Body of pancreas (tissue), 4 donors: ENCODE measurements at regions not wholly inside any gene's neighbourhood (a gene's known extent, or its start where the extent isn't known, plus 50 kb on each side); places are given as distances from the start of the nearest gene placed in this dataset.

ENCODE experiments used
- CTCF ChIP-seq, 7 experiments: fragments of 450-650 bp in 4 of 7; fragments of 200-600 bp in 3 of 7; sonication (generic) in 3 of 7; IDR thresholded peaks; one replicate each; pipeline ENCODE4 v1.5.1; 2016 to 2019; ENCODE audit warnings: antibody characterized with exemption in 7 of 7
- POLR2A ChIP-seq, 3 donors: fragments of 450-650 bp; IDR thresholded peaks; one replicate each; pipeline ENCODE4 v1.6.1; 2016; ENCODE audit warnings: antibody characterized with exemption in 3 of 3, mild to moderate bottlenecking in 2 of 3

GRCh38 chr3:86739244-86739643 is 251.7 kb downstream of the VGLL3 start:
- TF ChIP-seq CTCF (IDR thresholded peaks at IDR 0.05), result no peak
- TF ChIP-seq POLR2A (IDR thresholded peaks at IDR 0.05), result no peak
